GM18526 (cell line): ENCODE measurements at regions not wholly inside any gene's neighbourhood (a gene's known extent, or its start where the extent isn't known, plus 50 kb on each side); places are given as distances from the start of the nearest gene placed in this dataset.

Experiments used
- POLR2A ChIP-seq: IDR thresholded peaks from 3 replicates; pipeline ENCODE4 v1.6.1; 2011; ENCODE audit not compliant: insufficient read length; ENCODE audit errors: extremely low read depth

GRCh38 chr6:11433860-11434259 lies 103.7 kb upstream of the TMEM170B start:
- no peak for TF ChIP-seq POLR2A

- TF ChIP-seq POLR2A: no peak
Measured at GRCh38 chr6:11432713-11433450, 104.7 kb upstream of the TMEM170B start.

- no peak for TF ChIP-seq POLR2A
Measured at GRCh38 chr6:11432091-11432490, 105.5 kb upstream of the TMEM170B start.

GRCh38 chr6:11431455-11431937 lies 106.1 kb upstream of the TMEM170B start:
- TF ChIP-seq POLR2A: no peak

- no peak for TF ChIP-seq POLR2A
Measured at GRCh38 chr6:11430036-11430435, 107.5 kb upstream of the TMEM170B start.

DNA sequence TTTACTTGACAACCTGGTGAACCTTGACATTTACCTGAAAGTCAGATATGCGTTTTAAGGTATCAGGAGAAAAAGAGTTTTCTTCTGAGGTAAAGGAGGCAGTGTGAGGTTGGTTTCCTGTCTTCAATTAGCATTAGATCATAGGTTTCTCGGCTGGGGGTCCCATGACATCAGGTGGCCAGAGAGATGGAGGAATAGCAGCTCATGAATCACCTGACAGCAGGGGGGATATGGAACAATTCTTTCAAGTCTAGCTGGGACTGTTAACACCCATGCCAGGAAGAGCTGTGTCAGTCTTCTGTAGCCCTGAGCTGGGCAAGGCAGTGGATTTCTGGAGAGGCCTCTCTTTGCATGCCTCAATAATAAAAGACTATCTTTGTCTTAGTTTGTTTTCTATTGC lies 108.0 kb upstream of the TMEM170B start:
- TF ChIP-seq POLR2A: no peak

GRCh38 chr6:11428895-11429294 lies 108.7 kb upstream of the TMEM170B start:
- no peak for TF ChIP-seq POLR2A

- TF ChIP-seq POLR2A: no peak
Measured at GRCh38 chr6:11428371-11428770, 109.2 kb upstream of the TMEM170B start.

GRCh38 chr6:11427723-11428245 lies 109.8 kb upstream of the TMEM170B start:
- no peak for TF ChIP-seq POLR2A

- TF ChIP-seq POLR2A: no peak
Measured at GRCh38 chr6:11427091-11427722, 110.3 kb upstream of the TMEM170B start.

GRCh38 chr6:11426571-11426970 lies 111.0 kb upstream of the TMEM170B start:
- no peak for TF ChIP-seq POLR2A

GRCh38 chr6:11425876-11426275 lies 111.7 kb upstream of the TMEM170B start:
- no peak for TF ChIP-seq POLR2A

GRCh38 chr6:11425431-11425871 lies 112.1 kb upstream of the TMEM170B start:
- no peak for TF ChIP-seq POLR2A

- TF ChIP-seq POLR2A: no peak
Measured at GRCh38 chr6:11424395-11425034, 113.0 kb upstream of the TMEM170B start.

- TF ChIP-seq POLR2A: no peak
Measured at GRCh38 chr6:11423667-11424066, 113.9 kb upstream of the TMEM170B start.

GRCh38 chr6:11423072-11423471 lies 114.5 kb upstream of the TMEM170B start:
- TF ChIP-seq POLR2A: no peak
